Hepatocyte (in vitro differentiated cells): ENCODE measurements at regions not wholly inside any gene's neighbourhood (a gene's known extent, or its start where the extent isn't known, plus 50 kb on each side); places are given as distances from the start of the nearest gene placed in this dataset.

Source experiments
- CTCF ChIP-seq: fragments of 200-600 bp; sonication (generic); IDR thresholded peaks from 2 replicates; pipeline ENCODE4 v1.5.1; 2016; ENCODE audit warnings: antibody characterized with exemption, mild to moderate bottlenecking; ENCODE audit not compliant: poor library complexity
- EZH2 ChIP-seq: fragments of 200-600 bp; sonication (generic); IDR thresholded peaks from 2 replicates; pipeline ENCODE4 v1.6.1; 2016; ENCODE audit warnings: antibody characterized with exemption, mild to moderate bottlenecking, borderline replicate concordance

GRCh38 chr17:21517538-21518293 is 141.6 kb downstream of the KCNJ12 start:
- no peak for TF ChIP-seq CTCF
- no peak for TF ChIP-seq EZH2
